K562 (cell line): ENCODE measurements at regions not wholly inside any gene's neighbourhood (a gene's known extent, or its start where the extent isn't known, plus 50 kb on each side); places are given as distances from the start of the nearest gene placed in this dataset.

Experiments used
- CBFB ChIP-seq: sonication (generic); formaldehyde crosslinking; IDR thresholded peaks from 2 replicates; pipeline ENCODE4 v1.4.0; 2020; ENCODE audit warnings: mild to moderate bottlenecking, missing genetic modification reagents
- CHD1 ChIP-seq: fragments of 200-600 bp; sonication (generic); IDR thresholded peaks from one replicate; pipeline ENCODE4 v1.6.1; 2012; ENCODE audit warnings: mild to moderate bottlenecking, moderate library complexity, low read length, inconsistent platforms
- CTCF ChIP-seq, 3 experiments: IDR thresholded peaks in 2 of 3; conservative IDR thresholded peaks in 1 of 3; 2 replicates each; pipeline ENCODE4 v1.5.1; 2011 to 2012; ENCODE audit warnings: low read length in 3 of 3, mild to moderate bottlenecking in 3 of 3, control low read depth in 2 of 3, improper control_type of control experiment in 1 of 3, inconsistent platforms in 1 of 3, low read depth in 1 of 3, mixed read lengths in 1 of 3, moderate library complexity in 1 of 3; ENCODE audit not compliant: insufficient read depth in 2 of 3
- EP300 ChIP-seq: IDR thresholded peaks from 2 replicates; pipeline ENCODE4 v1.6.1; 2012; ENCODE audit warnings: low read length, improper control_type of control experiment
- POLR2A ChIP-seq: fragments of 450-650 bp; conservative IDR thresholded peaks from 2 replicates; pipeline ENCODE4 v1.6.1; 2016
- RFX5 ChIP-seq: IDR thresholded peaks from 2 replicates; pipeline ENCODE4 v1.6.1; 2011; ENCODE audit warnings: low read depth, mild to moderate bottlenecking, improper control_type of control experiment, low read length
- TCF7L2 ChIP-seq: fragments of 150-350 bp; IDR thresholded peaks from 2 replicates; pipeline ENCODE4 v1.6.1; 2016; ENCODE audit warnings: low read depth, mild to moderate bottlenecking, low read length, moderate library complexity
- TEAD4 ChIP-seq, 2 experiments: sonication (generic) in 1 of 2; formaldehyde crosslinking in 1 of 2; IDR thresholded peaks; 2 replicates each; pipeline versions ENCODE4 v1.6.1 to v1.8.0; 2012 to 2022; ENCODE audit warnings: borderline replicate concordance in 1 of 2, inconsistent platforms in 1 of 2, low read length in 1 of 2, mild to moderate bottlenecking in 1 of 2, missing genetic modification reagents in 1 of 2
- U2AF2 ChIP-seq: fragments of 200-400 bp; formaldehyde crosslinking; optimal IDR thresholded peaks from 2 replicates; pipeline ENCODE3; 2017; ENCODE audit warnings: low read depth, mild to moderate bottlenecking, low read length
- ZFP36 ChIP-seq: fragments of 150-350 bp; IDR thresholded peaks from 2 replicates; pipeline ENCODE4 v1.6.1; 2018; ENCODE audit warnings: low read length, low read depth; ENCODE audit not compliant: partially characterized antibody
- ZNF354B ChIP-seq: fragments of 250-450 bp; sonication (Bioruptor Pico); IDR thresholded peaks from 2 replicates; pipeline ENCODE4 v1.4.0; 2020
- ZZZ3 ChIP-seq: fragments of 450-650 bp; IDR thresholded peaks from 2 replicates; pipeline ENCODE4 v1.6.1; 2016; ENCODE audit warnings: antibody characterized with exemption, mild to moderate bottlenecking, moderate library complexity
- TF ChIP-seq, protein P1 (sequence below): fragments of 450-650 bp; conservative IDR thresholded peaks from 2 replicates; pipeline ENCODE4 v1.6.1; 2016; ENCODE audit warnings: missing genetic modification characterization, low read depth, mild to moderate bottlenecking, control low read depth, missing compliant biosample characterization

- TF ChIP-seq POLR2A (no peak), CHD1 (no peak), TCF7L2 (no peak), U2AF2 (no peak), CTCF (IDR thresholded peaks at IDR 0.05 in 2 of 3, conservative IDR thresholded peaks at IDR 0.05 in 1 of 3; ENCODE audit: insufficient read depth in 2 of 3, low read depth in 1 of 3, low read length in 3 of 3) (no peak), ZZZ3 (no peak), CBFB (no peak), TEAD4 (IDR thresholded peaks at IDR 0.05; ENCODE audit: low read length) (no peak), TEAD4 (CRISPR knock-in tag; IDR thresholded peaks at IDR 0.05; ENCODE audit: borderline replicate concordance) (no peak), ZFP36 (no peak), RFX5 (no peak), ZNF354B (CRISPR knock-in tag) (no peak), EP300 (no peak)
- TF ChIP-seq, protein P1, sequence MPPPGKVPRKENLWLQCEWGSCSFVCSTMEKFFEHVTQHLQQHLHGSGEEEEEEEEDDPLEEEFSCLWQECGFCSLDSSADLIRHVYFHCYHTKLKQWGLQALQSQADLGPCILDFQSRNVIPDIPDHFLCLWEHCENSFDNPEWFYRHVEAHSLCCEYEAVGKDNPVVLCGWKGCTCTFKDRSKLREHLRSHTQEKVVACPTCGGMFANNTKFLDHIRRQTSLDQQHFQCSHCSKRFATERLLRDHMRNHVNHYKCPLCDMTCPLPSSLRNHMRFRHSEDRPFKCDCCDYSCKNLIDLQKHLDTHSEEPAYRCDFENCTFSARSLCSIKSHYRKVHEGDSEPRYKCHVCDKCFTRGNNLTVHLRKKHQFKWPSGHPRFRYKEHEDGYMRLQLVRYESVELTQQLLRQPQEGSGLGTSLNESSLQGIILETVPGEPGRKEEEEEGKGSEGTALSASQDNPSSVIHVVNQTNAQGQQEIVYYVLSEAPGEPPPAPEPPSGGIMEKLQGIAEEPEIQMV (tag): no peak
Observed at GRCh38 chr10:62958980-62959379, 142.8 kb upstream of the EGR2 start.
